SK-N-DZ (cell line): ENCODE measurements at regions not wholly inside any gene's neighbourhood (a gene's known extent, or its start where the extent isn't known, plus 50 kb on each side); places are given as distances from the start of the nearest gene placed in this dataset.
"Not testable (repeated sequence)": the region's sequence is repeated elsewhere in the genome, so short reads cannot be mapped to it uniquely, and the experiment has no call there.

Experiments used
- DNase-seq: peaks from one replicate; pipeline ENCODE4 v3.0.0-alpha.2; 2015; ENCODE audit warnings: low spot score

DNA sequence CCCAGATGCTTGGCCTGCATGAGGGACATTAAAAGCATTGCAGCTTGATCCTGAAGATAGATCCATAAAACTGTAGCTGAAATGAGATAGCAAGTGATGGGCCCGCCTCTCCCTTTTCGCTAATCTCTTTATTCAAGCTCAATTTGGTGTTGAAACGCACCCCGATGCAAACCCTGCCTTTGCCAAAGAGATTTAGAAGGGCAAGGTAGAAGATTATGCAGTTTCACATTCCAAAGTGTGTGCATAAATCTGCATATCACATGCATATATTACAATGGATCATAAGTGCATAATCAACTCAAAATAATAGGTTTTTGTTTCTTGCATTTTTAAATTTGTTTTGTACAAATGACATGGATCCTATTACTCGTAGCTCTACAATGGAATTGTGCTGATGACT lies 80.1 kb upstream of the SHANK2 start:
- no peak for DNase-seq

DNA sequence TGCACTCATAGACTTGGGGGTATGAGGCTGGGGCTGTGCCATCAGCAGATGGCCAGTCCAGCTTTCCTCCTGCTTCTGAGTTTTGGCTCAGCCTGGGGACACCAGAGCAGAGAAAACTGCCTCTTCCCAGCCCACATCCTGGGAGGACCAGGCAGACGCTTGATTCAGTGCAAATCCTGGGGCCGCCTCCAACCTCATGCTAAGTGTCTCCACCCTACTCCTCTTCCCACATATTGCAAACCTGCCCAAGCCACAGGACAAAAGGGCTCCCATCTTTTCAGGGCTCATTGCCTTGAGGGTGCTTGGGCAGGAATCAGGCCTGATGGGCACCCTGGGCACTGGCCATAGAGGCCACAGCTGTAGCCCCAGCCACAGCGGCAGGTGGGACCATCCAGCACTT lies 79.7 kb upstream of the SHANK2 start:
- no peak for DNase-seq

DNA sequence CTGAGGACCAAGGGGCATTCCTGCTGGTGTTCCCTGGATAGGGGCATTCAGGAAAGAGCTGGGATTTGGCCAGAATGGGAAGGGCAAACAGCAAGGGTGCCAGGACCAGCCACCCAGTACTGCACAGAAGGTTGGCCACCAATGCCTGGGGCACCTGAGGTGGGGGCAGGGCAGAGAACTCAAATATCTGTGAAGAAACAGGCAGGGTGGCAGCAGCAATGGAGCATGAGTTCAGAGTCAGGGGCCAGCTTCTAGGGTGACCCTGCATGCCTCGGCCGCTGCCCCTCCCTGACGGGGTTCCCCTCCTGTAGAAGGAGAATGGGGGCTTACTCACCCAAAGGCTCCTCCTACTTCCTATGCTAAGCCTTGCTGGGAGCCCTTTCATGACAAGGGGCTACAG lies 79.3 kb upstream of the SHANK2 start:
- DNase-seq, result no peak

DNA sequence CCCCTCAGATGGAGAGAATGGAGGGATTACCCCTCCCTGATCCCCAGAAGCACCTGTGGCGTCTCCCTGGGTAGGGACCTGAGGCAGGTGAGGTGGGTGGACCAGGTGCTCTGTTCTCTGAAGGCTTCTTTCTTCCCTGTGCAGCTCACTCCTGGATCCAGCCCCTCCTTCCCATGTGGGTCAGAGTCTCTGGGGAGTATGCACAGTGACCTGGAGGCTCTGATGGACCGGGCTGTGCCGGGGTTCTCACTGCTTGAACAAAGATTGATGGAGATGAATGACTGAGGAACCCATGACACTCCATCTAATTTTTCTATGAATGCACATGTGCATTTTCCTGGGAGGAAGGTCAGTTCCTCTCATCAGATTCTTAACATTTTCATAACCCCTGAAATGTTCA lies 78.6 kb upstream of the SHANK2 start:
- DNase-seq, result no peak

DNA sequence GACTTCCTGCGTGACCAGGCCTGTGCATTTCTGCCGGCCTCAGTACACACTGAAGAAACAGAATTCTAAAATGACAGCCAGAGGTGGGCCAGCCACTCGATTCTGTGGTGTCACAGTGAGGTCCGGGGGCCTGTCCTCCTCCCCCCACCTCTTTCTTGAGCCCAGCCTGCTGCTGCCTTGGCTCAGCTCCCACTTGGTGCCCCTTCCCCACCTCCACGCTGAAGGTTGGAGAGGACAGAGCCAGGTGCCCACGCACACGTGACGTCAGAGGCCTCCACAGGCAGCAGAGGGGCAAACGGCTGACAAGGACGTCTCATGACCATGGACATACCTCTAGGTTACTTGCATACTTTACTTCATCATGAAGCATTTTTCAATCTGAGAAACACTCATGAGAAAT lies 78.0 kb upstream of the SHANK2 start:
- DNase-seq, result no peak

DNA sequence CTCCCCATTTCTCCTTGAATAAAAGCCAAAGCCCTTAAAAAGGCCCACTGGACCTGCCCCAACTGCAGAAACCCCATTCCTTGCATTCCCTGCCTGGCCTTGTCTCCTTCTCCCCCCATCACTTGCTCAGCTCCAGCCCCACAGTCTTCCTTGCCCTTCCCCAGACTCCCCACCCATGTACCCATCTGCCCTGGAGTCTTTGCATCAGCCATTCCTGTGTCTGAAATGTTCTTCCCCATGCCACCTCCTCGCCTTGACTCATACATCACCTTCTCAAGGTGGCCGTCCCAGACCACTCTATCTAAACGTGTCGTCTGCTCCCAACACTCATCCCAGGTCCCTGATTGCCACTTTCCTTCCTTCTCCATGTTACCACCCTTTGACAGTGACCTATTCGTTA lies 77.4 kb upstream of the SHANK2 start:
- no peak for DNase-seq

DNA sequence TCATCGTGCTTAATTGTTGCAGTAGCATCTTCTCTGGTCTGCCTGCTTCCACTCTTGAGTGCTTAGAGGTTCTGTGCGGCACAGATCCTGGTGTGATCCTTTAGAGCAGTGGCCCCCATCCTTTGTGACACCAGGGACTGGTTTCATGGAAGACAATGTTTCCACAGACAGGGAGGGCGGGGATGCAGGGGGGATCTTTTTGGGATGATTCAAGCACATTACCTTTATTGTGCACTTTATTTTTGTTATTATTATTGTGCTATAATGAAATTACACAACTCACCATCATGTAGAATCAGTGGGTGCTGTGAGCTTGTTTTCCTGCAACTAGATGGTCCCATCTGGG lies 76.8 kb upstream of the SHANK2 start:
- DNase-seq, result no peak

DNA sequence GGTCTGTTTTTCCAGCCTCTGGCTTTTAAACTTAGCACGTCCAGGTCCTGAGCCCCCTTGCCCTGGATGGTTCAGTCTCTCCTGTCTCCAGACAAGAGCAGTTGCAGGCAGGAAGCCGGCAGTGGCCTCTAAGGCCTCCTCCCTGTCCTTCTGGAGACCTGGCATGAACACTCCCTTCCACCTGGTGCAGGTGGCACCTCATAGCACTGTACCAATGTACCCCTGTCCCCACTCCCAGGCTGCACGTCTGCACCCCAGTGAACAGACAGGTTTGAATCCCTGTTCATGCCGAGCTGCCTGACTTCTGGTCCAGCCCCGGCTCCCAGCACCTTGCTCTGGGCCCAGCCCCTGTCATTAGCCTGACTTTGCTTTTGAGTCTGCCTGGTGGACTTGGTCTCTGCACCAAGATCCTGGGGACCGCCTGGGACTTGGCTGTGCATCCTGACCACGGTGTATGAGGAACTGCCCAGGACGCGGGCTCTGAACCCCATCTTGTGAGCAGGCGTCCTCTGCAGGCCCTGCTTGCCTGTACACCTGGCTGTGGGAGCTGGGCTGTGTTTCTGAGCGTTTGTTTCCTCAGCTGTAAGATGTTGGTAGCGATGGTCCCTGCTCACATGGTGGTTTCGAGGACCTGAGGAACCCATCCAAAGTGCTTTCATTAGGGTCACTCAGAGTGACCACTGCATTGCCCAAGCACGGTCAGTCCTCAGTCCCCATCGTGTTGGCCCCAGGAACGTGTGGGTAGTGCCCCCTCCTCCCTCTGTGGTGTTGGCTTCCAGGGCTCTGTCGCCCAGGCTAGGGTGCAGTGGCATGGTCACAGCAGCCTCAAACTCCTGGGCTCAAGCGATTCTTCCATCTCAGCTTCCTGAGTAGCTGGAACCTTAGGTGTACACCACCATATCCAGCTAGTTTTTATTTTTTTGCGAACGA lies 75.0 kb upstream of the SHANK2 start:
- DNase-seq, result no peak

DNA sequence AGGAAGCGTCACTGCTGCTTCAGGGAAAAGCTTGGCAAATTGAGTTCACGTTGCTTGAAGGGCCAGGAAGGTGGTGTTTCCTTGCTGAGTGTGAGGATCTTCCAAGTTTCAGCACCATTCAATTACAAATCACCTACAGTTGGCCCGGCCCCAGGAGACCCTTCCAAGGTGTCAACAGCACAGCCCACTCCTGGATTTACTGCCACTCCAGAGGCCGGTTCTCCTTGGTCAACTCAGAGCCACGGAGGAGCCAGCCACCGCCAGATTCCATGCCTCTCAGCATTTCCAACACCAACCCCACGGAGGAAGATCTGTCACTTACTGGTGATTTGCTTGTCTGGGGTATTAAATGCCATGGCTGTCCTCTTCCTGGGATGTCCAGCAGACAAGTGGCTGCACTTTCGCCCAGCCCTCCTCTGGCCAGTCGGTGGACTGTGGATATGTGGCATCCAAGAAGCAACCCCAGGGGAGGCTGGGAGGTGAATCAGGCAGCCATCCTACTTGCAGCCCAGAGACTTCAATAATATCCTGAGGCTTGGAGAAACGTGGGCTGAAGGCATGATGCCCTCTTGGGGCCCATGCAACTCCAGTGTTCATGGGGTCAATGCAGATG lies 74.1 kb upstream of the SHANK2 start:
- DNase-seq, result no peak

DNA sequence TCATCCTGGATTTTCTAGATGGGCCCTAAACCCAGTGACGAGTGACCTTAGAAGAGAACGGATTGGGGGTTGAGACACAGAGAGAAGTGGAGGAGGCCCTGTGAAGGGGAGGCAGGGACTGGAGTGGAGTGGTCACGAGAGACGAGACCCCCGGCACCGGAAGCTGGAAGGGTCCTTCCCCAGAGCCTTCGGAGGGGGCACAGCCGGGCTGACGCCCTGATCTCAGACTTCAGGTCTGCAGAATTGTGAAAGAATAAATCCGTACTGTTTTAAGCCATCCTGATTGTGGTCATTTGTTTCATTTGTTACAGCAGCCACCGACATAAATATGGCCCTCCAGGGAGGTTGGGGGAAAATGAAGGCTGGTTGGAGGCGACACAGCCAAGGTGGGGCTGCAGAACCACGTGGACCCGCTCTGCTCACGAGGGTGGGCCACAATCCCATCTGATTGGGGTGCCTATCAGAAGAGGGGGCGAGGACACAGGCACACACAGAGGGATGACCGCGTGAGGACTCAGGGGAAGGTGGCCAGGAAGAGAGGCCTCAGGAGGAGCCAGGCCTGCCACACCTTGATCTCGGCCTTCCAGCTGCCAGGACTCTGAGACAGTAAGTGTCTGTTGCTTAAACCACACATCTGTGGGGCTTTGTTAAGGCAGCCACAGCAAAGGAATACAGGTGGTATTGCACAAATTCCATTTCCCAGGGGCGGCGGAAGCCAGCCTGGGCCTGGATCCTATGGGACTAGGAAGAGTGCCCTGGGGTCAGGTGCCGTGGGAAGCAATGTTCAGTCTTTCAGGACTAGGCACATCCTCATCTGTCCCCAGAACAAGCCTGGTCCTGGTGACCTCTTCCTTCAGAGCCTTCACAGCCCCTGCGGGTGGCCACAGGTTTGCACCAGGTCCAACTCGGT lies 73.3 kb upstream of the SHANK2 start:
- DNase-seq, result no peak

DNA sequence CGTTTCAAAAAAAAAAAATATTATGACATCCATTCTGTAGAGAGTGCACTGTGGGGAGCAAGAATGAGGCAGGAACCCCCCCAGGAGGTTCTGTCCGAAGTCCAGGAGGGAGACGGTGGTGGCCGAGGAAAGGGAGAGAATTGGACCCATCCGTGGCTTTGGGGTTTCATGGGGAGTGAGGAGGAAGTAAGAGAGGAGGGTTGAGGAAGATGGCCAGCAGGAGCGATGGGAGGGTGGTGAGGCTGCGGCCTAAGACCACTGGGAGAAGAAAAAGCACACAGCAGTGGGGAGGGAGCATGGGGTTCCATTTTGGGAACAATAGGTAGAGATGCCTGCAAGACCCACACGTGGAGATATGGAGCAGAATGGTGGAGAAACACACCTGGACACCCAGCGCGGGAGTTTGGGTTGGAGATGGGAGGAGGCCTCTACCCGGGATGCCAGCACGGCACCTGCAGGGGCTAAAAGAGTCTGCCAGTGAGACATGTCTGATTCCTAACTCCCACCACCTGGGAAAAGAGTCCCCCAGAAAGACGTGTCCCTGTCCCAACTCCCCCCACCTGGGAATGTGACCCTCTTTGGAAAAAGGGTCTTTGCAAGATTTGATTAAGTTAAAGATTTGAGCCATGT lies 72.5 kb upstream of the SHANK2 start:
- DNase-seq, result no peak

DNA sequence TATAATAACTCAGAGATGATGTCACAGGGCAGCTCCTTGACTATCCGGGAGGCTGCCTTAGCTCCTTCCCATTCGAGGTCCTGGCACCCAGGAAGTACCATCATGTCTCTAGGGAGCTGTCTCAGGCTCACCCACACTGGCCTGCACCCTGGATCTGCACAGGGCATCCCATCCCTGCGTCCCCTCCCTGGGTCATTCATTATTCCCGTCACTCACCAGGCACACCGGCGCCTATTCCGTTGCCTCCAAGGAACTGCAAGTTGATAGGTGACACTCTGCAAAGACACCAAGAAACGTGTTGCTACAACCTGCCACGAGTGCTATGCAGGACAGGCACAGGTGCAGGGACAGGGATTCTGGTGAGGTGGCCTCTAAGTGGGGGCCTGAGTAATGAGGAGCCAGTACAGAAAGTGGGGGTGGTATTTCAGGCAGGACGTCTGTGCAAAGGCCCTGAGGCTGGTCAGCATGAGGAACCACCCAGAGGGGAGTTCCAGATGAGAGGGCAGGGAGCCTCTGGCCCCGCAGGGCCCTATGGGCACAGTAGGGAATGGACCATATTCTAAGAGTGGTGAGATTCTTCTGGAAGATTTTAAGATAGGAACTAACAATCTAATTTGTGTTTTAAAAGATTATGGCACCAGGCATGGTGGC lies 71.6 kb upstream of the SHANK2 start:
- no peak for DNase-seq

DNA sequence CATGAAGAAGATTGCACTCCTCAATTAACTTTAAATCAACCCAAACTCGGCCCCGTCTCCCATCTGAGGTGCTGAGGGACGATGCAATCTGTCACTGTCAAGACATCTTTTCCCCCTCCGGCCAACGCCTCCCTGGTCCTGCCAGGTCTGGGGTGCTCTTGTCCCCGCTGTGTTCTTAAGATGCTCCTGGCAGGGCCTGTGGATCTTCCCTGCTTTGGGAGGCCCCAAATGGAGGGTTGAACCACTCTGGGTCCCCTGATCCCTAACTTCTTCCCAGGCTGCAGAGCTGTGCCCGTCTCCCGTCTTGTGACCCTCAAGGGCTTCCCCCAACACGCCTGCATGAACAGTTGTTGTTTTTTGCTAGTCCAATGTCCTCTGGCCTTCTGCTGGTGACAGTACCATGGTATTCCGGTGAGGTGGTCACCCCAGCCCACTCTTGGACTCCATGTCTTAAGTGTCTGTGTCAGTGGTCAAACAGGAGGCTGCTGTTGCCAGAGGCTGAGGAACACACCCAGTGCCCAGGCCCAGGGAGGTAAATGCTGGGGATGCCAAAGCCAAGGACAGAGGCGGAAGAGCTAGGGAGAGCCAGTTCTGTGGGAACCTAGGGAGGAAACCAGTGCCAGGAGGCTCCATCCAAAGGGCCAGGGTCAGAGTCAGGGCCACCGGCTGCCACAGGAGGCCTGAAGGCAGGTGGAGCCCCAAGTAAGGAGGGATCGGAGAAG lies 70.6 kb upstream of the SHANK2 start:
- DNase-seq, result no peak

DNA sequence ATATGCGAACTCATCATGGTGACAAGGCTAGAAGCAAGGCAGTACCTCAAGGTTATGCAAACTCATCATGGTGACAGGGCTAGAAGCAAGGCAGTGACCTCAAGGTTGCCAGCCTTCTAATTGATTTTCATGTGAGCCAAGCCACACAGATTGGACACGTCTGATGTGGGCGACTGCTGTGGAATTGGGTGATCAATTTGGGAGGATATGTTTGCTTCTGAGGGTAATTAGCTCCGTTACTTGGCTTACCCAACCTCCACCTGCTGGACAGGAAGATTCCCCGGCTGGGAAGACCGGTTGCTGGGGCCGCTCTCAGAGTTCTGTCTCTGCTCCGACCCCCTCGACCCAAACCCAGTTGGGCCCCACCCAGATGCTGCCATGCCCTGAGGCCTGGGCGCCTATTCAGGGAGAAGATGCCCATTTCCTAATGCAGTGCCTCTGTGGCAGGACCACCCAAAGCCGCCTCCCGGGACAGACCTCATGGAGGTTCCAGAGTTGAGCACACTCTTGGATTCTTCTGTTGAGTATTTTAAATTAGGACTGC lies 69.9 kb upstream of the SHANK2 start:
- DNase-seq, result no peak

DNA sequence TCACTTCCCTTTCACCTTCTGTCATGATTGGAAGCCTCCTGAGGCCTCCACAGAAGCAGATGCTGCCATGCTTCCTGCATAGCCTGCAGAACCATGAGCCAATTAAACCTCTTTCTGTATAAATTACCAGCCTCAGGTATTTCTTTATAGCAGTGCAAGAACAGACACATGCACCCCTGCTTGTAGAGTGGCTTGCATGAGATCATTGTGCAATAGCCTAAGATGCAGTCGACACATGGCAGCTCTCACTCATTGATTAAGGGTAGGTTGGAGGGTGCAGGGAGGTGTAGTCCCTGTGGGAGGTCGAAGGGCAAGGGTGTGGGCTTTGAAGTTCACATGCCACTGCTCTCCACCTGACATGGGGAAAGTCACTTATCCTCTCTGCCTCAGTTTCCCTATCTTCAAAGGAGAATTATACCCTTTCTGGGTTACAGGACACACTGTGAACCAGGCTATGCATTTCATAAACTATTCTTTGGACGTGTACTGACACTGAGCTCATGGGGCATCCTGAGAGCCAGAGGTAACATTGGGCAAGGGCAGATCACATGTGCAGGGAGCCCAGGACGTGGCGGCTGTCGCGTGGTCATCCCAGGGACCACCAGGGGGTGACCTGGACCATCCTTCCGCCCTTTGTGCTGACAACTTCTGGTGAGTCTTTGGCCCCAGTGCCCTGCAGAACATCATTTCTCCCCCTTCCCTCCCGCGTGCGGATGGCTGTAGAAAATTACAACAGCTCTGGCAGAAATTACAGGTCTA lies 69.2 kb upstream of the SHANK2 start:
- DNase-seq, result no peak

DNA sequence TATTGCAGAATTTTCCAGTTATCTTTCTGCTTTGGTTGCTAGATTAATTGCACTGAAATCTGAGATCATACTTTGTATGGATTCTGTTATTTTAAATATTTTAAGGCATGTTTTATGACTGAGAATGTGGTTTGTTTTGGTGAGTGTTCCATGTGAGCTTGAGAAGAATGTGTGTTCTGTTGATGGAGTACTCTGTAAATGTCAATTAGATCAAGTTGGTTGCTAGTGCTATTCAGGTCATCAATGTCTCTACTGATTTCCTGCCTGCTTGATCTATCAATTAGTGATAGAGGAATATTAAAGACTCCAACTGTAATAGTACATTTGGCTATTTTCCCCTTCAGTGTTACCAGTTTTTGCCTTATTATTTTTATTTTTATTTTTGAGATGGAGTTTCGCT lies 64.3 kb upstream of the SHANK2 start:
- DNase-seq, result no peak

DNA sequence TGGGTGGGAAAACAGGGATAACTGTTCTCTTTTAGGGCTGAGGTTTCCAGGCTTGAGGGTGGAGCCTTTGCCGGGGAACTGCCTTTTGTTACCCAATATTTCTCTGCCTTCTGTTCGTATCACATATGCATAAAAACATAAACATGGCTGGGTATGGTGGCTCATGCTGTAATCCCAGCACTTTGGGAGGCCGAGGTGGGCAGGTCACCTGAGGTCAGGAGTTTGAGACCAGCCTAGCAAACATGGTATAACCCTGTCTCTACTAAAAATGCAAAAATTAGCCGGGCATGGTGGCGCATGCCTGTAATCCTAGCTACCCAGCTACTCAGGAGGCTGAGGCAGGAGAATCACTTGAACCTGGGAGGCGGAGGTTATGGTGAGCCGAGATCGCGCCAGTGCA lies 60.2 kb upstream of the SHANK2 start:
- not testable (repeated sequence) for DNase-seq

DNA sequence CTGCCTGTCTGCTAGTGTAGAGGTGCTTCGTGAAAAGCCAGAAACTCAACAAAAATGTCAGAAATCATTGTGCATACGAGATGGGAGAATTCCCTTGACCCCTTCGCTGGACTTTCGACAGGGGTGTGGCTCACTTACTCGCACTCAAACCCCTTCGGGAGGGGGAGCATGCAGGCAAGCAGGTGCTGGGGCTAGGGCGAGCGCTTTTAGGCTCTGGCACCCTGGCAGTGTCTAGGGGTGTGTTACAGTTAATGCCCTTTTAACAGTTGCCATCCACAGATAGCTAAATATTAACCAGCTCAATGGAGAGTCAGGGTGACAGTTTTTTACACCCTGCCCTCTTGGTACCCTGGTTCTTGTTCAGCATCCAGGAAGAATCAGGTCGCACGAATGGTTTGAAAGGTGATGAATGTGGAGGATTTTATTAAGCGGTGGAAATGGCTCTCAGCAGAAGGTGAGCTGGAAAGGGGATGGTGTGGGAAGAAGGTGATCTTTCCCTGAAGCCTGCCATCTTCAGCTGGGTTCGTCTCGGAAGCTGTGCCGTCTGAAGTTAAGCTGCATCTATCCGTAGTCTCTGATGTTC lies 59.6 kb upstream of the SHANK2 start:
- DNase-seq, result no peak
